ENCODE measurements at regions not wholly inside any gene's neighbourhood (a gene's known extent, or its start where the extent isn't known, plus 50 kb on each side); places are given as distances from the start of the nearest gene placed in this dataset.

- peaks cover 0 to 6% (median 0%) of the 10 kb centered on the region in 8 donors for H3K9me3 Mint-ChIP-seq
- no peak overlapping the region for H3K27ac Mint-ChIP-seq
- no peak overlapping the region for H3K4me3 Mint-ChIP-seq
- H3K4me1 Mint-ChIP-seq: no peaks in the 10 kb centered on the region
- CTCF ChIA-PET (ENCODE audit: partially characterized antibody): no interaction called here
- DNase-seq: no peak
- Histone ChIP-seq H3K36me3 (ENCODE audit: insufficient read depth, low read length) (no peaks in the 10 kb centered on the region), H3K27me3 (ENCODE audit: insufficient read depth, low read length) (no peaks in the 10 kb centered on the region), H3K4me1 (ENCODE audit: insufficient read depth, low read length) (no peaks in the 10 kb centered on the region), H3K4me3 (ENCODE audit: low read length in 2 of 2) (no peak overlapping the region), H3K27ac (ENCODE audit: low read depth, low read length) (no peak overlapping the region), H3K9me3 (ENCODE audit: control insufficient read depth in 1 of 2, low read length in 2 of 2) (no peaks in the 10 kb centered on the region)
- POLR2A ChIA-PET (ENCODE audit: partially characterized antibody): no interaction called here
- intact Hi-C loops (cut with micrococcal nuclease): no loop called here
- peaks cover 0 to 11% of the 10 kb centered on the region in 2 donors for H3K27me3 Mint-ChIP-seq
- no peaks in the 10 kb centered on the region for H3K36me3 Mint-ChIP-seq
Observed at GRCh38 chr6:96683819-96684528, 121.0 kb downstream of the FHL5 start.

- Mint-ChIP-seq H3K27me3 (peaks cover 2 to 7% of the 10 kb centered on the region in 2 donors), H3K9me3 (peaks cover 0 to 6% (median 0%) of the 10 kb centered on the region in 8 donors), H3K27ac (no peak overlapping the region), H3K4me1 (no peaks in the 10 kb centered on the region), H3K4me3 (no peak overlapping the region), H3K36me3 (no peaks in the 10 kb centered on the region)
- H3K27me3 ChIP-seq (ENCODE audit: insufficient read depth, low read length): no peaks in the 10 kb centered on the region
- H3K27ac ChIP-seq (ENCODE audit: low read depth, low read length): no peak overlapping the region
- ChIA-PET POLR2A (ENCODE audit: partially characterized antibody) (no interaction called here), CTCF (ENCODE audit: partially characterized antibody) (no interaction called here)
- no peaks in the 10 kb centered on the region for H3K9me3 ChIP-seq (ENCODE audit: control insufficient read depth in 1 of 2, low read length in 2 of 2)
- no peaks in the 10 kb centered on the region for H3K36me3 ChIP-seq (ENCODE audit: insufficient read depth, low read length)
- no peak for DNase-seq
- intact Hi-C loops (cut with micrococcal nuclease): no loop called here
- no peak overlapping the region for H3K4me3 ChIP-seq (ENCODE audit: low read length in 2 of 2)
- H3K4me1 ChIP-seq (ENCODE audit: insufficient read depth, low read length): no peaks in the 10 kb centered on the region
Observed at GRCh38 chr6:96682017-96682416, 119.1 kb downstream of the FHL5 start.

GRCh38 chr6:96675597-96675996 is 112.7 kb downstream of the FHL5 start:
- no peaks in the 10 kb centered on the region for H3K36me3 Mint-ChIP-seq
- Histone ChIP-seq H3K4me1 (ENCODE audit: insufficient read depth, low read length) (no peaks in the 10 kb centered on the region), H3K27me3 (ENCODE audit: insufficient read depth, low read length) (no peaks in the 10 kb centered on the region), H3K4me3 (ENCODE audit: low read length in 2 of 2) (no peak overlapping the region), H3K9me3 (ENCODE audit: control insufficient read depth in 1 of 2, low read length in 2 of 2) (no peaks in the 10 kb centered on the region), H3K27ac (ENCODE audit: low read depth, low read length) (no peak overlapping the region), H3K36me3 (ENCODE audit: insufficient read depth, low read length) (no peaks in the 10 kb centered on the region)
- POLR2A ChIA-PET (ENCODE audit: partially characterized antibody): no interaction called here
- no peak for DNase-seq
- H3K4me1 Mint-ChIP-seq: no peaks in the 10 kb centered on the region
- no peak overlapping the region for H3K4me3 Mint-ChIP-seq
- CTCF ChIA-PET (ENCODE audit: partially characterized antibody): no interaction called here
- H3K27me3 Mint-ChIP-seq: peaks cover 0 to 2% of the 10 kb centered on the region in 2 donors
- no peak overlapping the region for H3K27ac Mint-ChIP-seq
- H3K9me3 Mint-ChIP-seq: peaks cover 0 to 2% (median 0%) of the 10 kb centered on the region in 8 donors
- intact Hi-C loops (cut with micrococcal nuclease): no loop called here
